BLaER1 (cell line): ENCODE measurements at regions not wholly inside any gene's neighbourhood (a gene's known extent, or its start where the extent isn't known, plus 50 kb on each side); places are given as distances from the start of the nearest gene placed in this dataset.

Experiments
- H3K27ac ChIP-seq: shearing (Covaris generic); formaldehyde crosslinking; 2 replicates; pipeline ENCODE4 v1.8.1; 2022
- H3K27me3 ChIP-seq: shearing (Covaris generic); formaldehyde crosslinking; 2 replicates; pipeline ENCODE4 v1.8.1; 2022
- H3K36me3 ChIP-seq: shearing (Covaris generic); formaldehyde crosslinking; 2 replicates; pipeline ENCODE4 v1.8.1; 2022
- H3K4me1 ChIP-seq: shearing (Covaris generic); formaldehyde crosslinking; 2 replicates; pipeline ENCODE4 v1.8.1; 2022
- H3K4me2 ChIP-seq: shearing (Covaris generic); formaldehyde crosslinking; 2 replicates; pipeline ENCODE4 v1.8.1; 2022
- H3K4me3 ChIP-seq: shearing (Covaris generic); formaldehyde crosslinking; 2 replicates; pipeline ENCODE4 v1.8.1; 2022
- H3K9ac ChIP-seq: shearing (Covaris generic); formaldehyde crosslinking; 2 replicates; pipeline ENCODE4 v1.8.1; 2022
- H3K9me3 ChIP-seq: shearing (Covaris generic); formaldehyde crosslinking; 2 replicates; pipeline ENCODE4 v1.8.1; 2022
- H4K20me1 ChIP-seq: shearing (Covaris generic); formaldehyde crosslinking; 2 replicates; pipeline ENCODE4 v1.8.1; 2022
- Cebpa-rat ChIP-seq: shearing (Covaris generic); IDR thresholded peaks from 2 replicates; pipeline ENCODE4 v1.8.1; 2022

DNA sequence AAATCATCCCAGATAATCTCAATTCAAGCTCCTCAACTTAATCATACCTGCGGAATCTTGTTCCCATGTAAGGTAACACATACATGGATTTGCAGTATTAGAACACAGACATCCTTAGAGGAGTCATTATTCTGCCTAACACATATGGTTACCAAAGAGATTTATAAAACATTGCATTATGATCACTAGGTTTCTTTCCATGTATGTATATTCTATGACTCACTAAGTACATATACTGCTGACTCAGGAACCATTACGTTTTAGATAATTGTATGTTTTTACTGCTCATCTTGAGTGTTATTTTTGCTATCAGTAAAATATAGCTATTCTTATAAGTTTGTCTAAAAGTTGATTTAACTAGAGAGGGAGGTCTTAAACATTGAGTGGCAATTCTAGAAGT is 182.9 kb downstream of the SLITRK6 start:
- no peak overlapping the region for H3K27ac ChIP-seq
- no peaks in the 10 kb centered on the region for H3K9me3 ChIP-seq
- H3K4me2 ChIP-seq, result no peak overlapping the region
- H3K27me3 ChIP-seq, result no peaks in the 10 kb centered on the region
- no peak overlapping the region for H3K4me3 ChIP-seq
- no peak for TF ChIP-seq Cebpa-rat
- no peaks in the 10 kb centered on the region for H3K4me1 ChIP-seq
- H3K36me3 ChIP-seq, result no peaks in the 10 kb centered on the region
- no peak overlapping the region for H3K9ac ChIP-seq
- no peaks in the 10 kb centered on the region for H4K20me1 ChIP-seq

- Histone ChIP-seq H3K4me3 (no peak overlapping the region), H3K36me3 (no peaks in the 10 kb centered on the region), H3K9ac (no peak overlapping the region), H3K4me1 (no peaks in the 10 kb centered on the region), H3K27ac (no peak overlapping the region), H4K20me1 (no peaks in the 10 kb centered on the region), H3K27me3 (no peaks in the 10 kb centered on the region), H3K4me2 (no peak overlapping the region), H3K9me3 (no peaks in the 10 kb centered on the region)
- TF ChIP-seq Cebpa-rat, result no peak
Observed at GRCh38 chr13:85615031-85615430, 184.2 kb downstream of the SLITRK6 start.

GRCh38 chr13:85610024-85610423 is 189.2 kb downstream of the SLITRK6 start:
- Histone ChIP-seq H3K4me3 (no peak overlapping the region), H3K9me3 (no peaks in the 10 kb centered on the region), H3K27me3 (no peaks in the 10 kb centered on the region), H3K36me3 (no peaks in the 10 kb centered on the region), H3K4me2 (no peak overlapping the region), H3K9ac (no peak overlapping the region), H3K4me1 (no peaks in the 10 kb centered on the region), H3K27ac (no peak overlapping the region), H4K20me1 (no peaks in the 10 kb centered on the region)
- TF ChIP-seq Cebpa-rat, result no peak

- TF ChIP-seq Cebpa-rat, result no peak
Observed at GRCh38 chr13:85608255-85608829, 190.9 kb downstream of the SLITRK6 start.

DNA sequence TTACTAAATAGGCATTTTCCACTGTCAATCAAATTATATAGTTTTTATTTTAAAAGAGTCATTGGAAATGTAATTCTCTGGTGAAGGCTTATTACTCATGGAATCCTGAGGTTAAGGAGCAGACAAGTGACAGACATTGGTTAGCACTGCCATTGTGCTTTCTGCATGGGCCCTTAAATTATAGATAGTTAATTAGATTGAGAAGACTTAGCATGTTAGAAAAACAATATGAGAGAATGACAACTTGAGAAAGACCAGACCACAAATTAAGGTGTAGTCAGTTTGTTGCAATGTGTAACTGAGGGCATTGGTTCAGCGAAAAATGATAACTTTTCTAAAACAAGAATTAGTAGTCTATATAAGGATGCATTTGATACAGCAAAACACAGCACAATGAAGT is 195.5 kb downstream of the SLITRK6 start:
- H3K4me1 ChIP-seq, result no peaks in the 10 kb centered on the region
- no peak for TF ChIP-seq Cebpa-rat

More at GRCh38 chr13:85608255-85608829, 190.9 kb downstream of the SLITRK6 start:
- Histone ChIP-seq H3K36me3 (no peaks in the 10 kb centered on the region), H3K4me3 (no peak overlapping the region), H3K9me3 (no peaks in the 10 kb centered on the region), H3K9ac (no peak overlapping the region), H3K27ac (no peak overlapping the region), H4K20me1 (no peaks in the 10 kb centered on the region), H3K4me1 (no peaks in the 10 kb centered on the region), H3K4me2 (no peak overlapping the region), H3K27me3 (no peaks in the 10 kb centered on the region)

GRCh38 chr13:85601526-85601925 is 197.7 kb downstream of the SLITRK6 start:
- Histone ChIP-seq H3K27me3 (no peaks in the 10 kb centered on the region), H3K4me2 (no peak overlapping the region), H3K36me3 (no peaks in the 10 kb centered on the region), H3K9me3 (no peaks in the 10 kb centered on the region), H3K9ac (no peak overlapping the region), H3K27ac (no peak overlapping the region), H3K4me1 (no peaks in the 10 kb centered on the region), H4K20me1 (no peaks in the 10 kb centered on the region), H3K4me3 (no peak overlapping the region)
- TF ChIP-seq Cebpa-rat, result no peak

More for the DNA sequence above, 195.5 kb downstream of the SLITRK6 start:
- H3K36me3 ChIP-seq, result no peaks in the 10 kb centered on the region
- no peaks in the 10 kb centered on the region for H3K9me3 ChIP-seq
- no peaks in the 10 kb centered on the region for H4K20me1 ChIP-seq
- H3K4me2 ChIP-seq, result no peak overlapping the region
- no peak overlapping the region for H3K27ac ChIP-seq
- no peak overlapping the region for H3K9ac ChIP-seq
- H3K4me3 ChIP-seq, result no peak overlapping the region
- H3K27me3 ChIP-seq, result no peaks in the 10 kb centered on the region

GRCh38 chr13:85597790-85598500 is 201.3 kb downstream of the SLITRK6 start:
- Histone ChIP-seq H3K27ac (no peak overlapping the region), H3K4me1 (no peaks in the 10 kb centered on the region), H3K4me3 (no peak overlapping the region), H3K9ac (no peak overlapping the region), H3K27me3 (no peaks in the 10 kb centered on the region), H3K36me3 (no peaks in the 10 kb centered on the region), H3K9me3 (peaks cover 11% of the 10 kb centered on the region; the same call in 1 of the 2 replicates), H3K4me2 (no peak overlapping the region), H4K20me1 (no peaks in the 10 kb centered on the region)
- TF ChIP-seq Cebpa-rat, result no peak

DNA sequence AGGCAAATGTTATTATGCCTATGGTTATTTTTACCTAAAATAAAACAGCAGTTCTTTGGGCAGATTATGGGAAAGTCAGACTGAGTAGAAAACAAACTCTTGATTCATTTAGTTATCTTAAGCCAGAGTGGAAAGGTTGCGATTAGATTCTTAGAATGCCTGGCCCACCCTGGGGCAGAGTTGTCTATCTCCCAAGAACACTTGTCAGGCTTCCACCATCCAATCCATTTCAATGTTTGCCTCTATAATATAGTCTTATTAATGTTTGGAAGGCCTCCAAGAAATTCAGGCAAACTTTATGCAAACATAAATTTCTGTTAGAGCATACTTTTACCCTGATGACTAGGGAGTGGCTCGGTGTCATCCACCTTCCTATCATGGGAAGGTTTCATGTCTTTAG is 207.0 kb downstream of the SLITRK6 start:
- H3K27ac ChIP-seq, result no peak overlapping the region
- no peaks in the 10 kb centered on the region for H4K20me1 ChIP-seq
- TF ChIP-seq Cebpa-rat, result no peak
- no peaks in the 10 kb centered on the region for H3K36me3 ChIP-seq
- H3K27me3 ChIP-seq, result no peaks in the 10 kb centered on the region
- no peaks in the 10 kb centered on the region for H3K4me1 ChIP-seq
- no peak overlapping the region for H3K4me2 ChIP-seq
- H3K4me3 ChIP-seq, result no peak overlapping the region
- H3K9ac ChIP-seq, result no peak overlapping the region
- H3K9me3 ChIP-seq, result peaks cover 11% of the 10 kb centered on the region; the same call in 1 of the 2 replicates

- Histone ChIP-seq H4K20me1 (no peaks in the 10 kb centered on the region), H3K4me2 (no peak overlapping the region), H3K27me3 (no peaks in the 10 kb centered on the region), H3K9ac (no peak overlapping the region), H3K36me3 (no peaks in the 10 kb centered on the region), H3K4me1 (no peaks in the 10 kb centered on the region), H3K27ac (no peak overlapping the region), H3K9me3 (peaks cover 14% of the 10 kb centered on the region; the same call in 1 of the 2 replicates), H3K4me3 (no peak overlapping the region)
- TF ChIP-seq Cebpa-rat, result no peak
Observed at GRCh38 chr13:85590231-85590931, 208.8 kb downstream of the SLITRK6 start.

- H4K20me1 ChIP-seq, result no peaks in the 10 kb centered on the region
- H3K9me3 ChIP-seq, result 0 out of 2 replicates have a peak, but pooled peaks cover 4% of the 10 kb centered on the region
- H3K36me3 ChIP-seq, result no peaks in the 10 kb centered on the region
- H3K27me3 ChIP-seq, result no peaks in the 10 kb centered on the region
- H3K9ac ChIP-seq, result no peak overlapping the region
- no peak for TF ChIP-seq Cebpa-rat
- H3K4me1 ChIP-seq, result no peaks in the 10 kb centered on the region
- no peak overlapping the region for H3K4me3 ChIP-seq
- no peak overlapping the region for H3K4me2 ChIP-seq
- no peak overlapping the region for H3K27ac ChIP-seq
Observed at GRCh38 chr13:85589021-85589420, 210.2 kb downstream of the SLITRK6 start.
